Gastrocnemius medialis (tissue), 4 donors: ENCODE measurements at regions not wholly inside any gene's neighbourhood (a gene's known extent, or its start where the extent isn't known, plus 50 kb on each side); places are given as distances from the start of the nearest gene placed in this dataset.

Experiments used
- POLR2A ChIP-seq, 2 donors: fragments of 450-650 bp; IDR thresholded peaks; one replicate each; pipeline ENCODE4 v1.6.1; 2017; ENCODE audit warnings: antibody characterized with exemption in 2 of 2, mild to moderate bottlenecking in 2 of 2, moderate library complexity in 2 of 2
- TF ChIP-seq, protein P1 (sequence below), 5 experiments: fragments of 450-650 bp in 3 of 5; fragments of 200-600 bp in 2 of 5; sonication (generic) in 2 of 5; IDR thresholded peaks in 4 of 5; conservative IDR thresholded peaks in 1 of 5; 1 replicate in 4 of 5; 2 replicates in 1 of 5; pipeline ENCODE4 v1.5.1; 2016 to 2019; ENCODE audit warnings: antibody characterized with exemption in 5 of 5, mild to moderate bottlenecking in 3 of 5, moderate library complexity in 3 of 5

DNA sequence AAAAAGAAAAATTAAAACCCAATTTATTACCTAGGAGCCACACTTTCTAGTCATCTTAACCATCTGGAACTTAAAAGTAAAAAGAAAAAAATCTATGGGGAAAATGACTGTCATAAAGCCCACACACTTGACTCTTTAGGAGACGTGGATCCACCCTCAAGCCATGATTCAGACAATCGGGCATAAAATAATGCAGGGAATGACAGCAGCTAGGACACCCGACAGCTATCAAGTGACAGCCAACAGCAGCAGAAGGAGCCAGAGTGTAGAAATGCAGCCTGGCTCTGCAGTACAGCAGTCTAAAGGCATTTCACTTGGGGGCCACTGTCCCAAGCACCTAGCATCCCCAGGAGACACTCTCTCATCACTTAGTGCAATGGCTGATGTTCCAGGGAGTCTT is 226.9 kb downstream of the CAAP1 start:
- no peak for TF ChIP-seq POLR2A (IDR thresholded peaks at IDR 0.05)
- TF ChIP-seq, protein P1, sequence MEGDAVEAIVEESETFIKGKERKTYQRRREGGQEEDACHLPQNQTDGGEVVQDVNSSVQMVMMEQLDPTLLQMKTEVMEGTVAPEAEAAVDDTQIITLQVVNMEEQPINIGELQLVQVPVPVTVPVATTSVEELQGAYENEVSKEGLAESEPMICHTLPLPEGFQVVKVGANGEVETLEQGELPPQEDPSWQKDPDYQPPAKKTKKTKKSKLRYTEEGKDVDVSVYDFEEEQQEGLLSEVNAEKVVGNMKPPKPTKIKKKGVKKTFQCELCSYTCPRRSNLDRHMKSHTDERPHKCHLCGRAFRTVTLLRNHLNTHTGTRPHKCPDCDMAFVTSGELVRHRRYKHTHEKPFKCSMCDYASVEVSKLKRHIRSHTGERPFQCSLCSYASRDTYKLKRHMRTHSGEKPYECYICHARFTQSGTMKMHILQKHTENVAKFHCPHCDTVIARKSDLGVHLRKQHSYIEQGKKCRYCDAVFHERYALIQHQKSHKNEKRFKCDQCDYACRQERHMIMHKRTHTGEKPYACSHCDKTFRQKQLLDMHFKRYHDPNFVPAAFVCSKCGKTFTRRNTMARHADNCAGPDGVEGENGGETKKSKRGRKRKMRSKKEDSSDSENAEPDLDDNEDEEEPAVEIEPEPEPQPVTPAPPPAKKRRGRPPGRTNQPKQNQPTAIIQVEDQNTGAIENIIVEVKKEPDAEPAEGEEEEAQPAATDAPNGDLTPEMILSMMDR (IDR thresholded peaks at IDR 0.05 in 4 of 5, conservative IDR thresholded peaks at IDR 0.05 in 1 of 5): no peak
